GM12891 (cell line): ENCODE measurements at regions not wholly inside any gene's neighbourhood (a gene's known extent, or its start where the extent isn't known, plus 50 kb on each side); places are given as distances from the start of the nearest gene placed in this dataset.
"Not testable (repeated sequence)": the region's sequence is repeated elsewhere in the genome, so short reads cannot be mapped to it uniquely, and the experiment has no call there.

Experiments
- DNase-seq: peaks from one replicate; pipeline ENCODE4 v3.0.0; 2011; ENCODE audit warnings: low spot score; ENCODE audit not compliant: insufficient read length
- FAIRE-seq: peaks from 2 replicates; lab custom pipeline; 2011; peaks lifted over from hg19 to GRCh38; lab: Jason Lieb, UNC
- PAX5 ChIP-seq: IDR thresholded peaks from 2 replicates; pipeline ENCODE4 v1.6.1; 2011; ENCODE audit warnings: low read length, moderate library complexity, mild to moderate bottlenecking; ENCODE audit not compliant: insufficient read depth, severe bottlenecking
- POLR2A ChIP-seq: IDR thresholded peaks from 2 replicates; pipeline ENCODE4 v1.6.1; 2011; ENCODE audit warnings: low read depth, low read length, control low read depth
- POLR2AphosphoS5 ChIP-seq: IDR thresholded peaks from 2 replicates; pipeline ENCODE4 v1.6.1; 2011; ENCODE audit warnings: low read depth, low read length, control low read depth
- POU2F2 ChIP-seq: IDR thresholded peaks from 2 replicates; pipeline ENCODE4 v1.6.1; 2011; ENCODE audit warnings: low read depth, mild to moderate bottlenecking, control low read depth, low read length, moderate library complexity
- SPI1 ChIP-seq: IDR thresholded peaks from 2 replicates; pipeline ENCODE4 v1.6.1; 2011; ENCODE audit warnings: low read depth, low read length, control low read depth
- TAF1 ChIP-seq: IDR thresholded peaks from 2 replicates; pipeline ENCODE4 v1.6.1; 2011; ENCODE audit warnings: low read depth, low read length, control low read depth

GRCh38 chr15:96460106-96460505 is 129.6 kb downstream of the NR2F2 start:
- FAIRE-seq (no peak), DNase-seq (no peak)
- no peak for TF ChIP-seq POU2F2
- TF ChIP-seq SPI1, result no peak
- TF ChIP-seq PAX5, result no peak
- TF ChIP-seq POLR2AphosphoS5, result no peak
- TF ChIP-seq TAF1, result no peak
- TF ChIP-seq POLR2A, result no peak

GRCh38 chr15:96462768-96463750 is 132.6 kb downstream of the NR2F2 start:
- no peak for DNase-seq
- no peak for FAIRE-seq
- TF ChIP-seq SPI1 (no peak), PAX5 (no peak), TAF1 (no peak), POU2F2 (no peak), POLR2AphosphoS5 (no peak), POLR2A (no peak)

GRCh38 chr15:96466389-96466947 is 136.0 kb downstream of the NR2F2 start:
- no peak for FAIRE-seq
- DNase-seq, result no peak
- TF ChIP-seq TAF1 (no peak), SPI1 (no peak), POLR2A (no peak), POLR2AphosphoS5 (no peak), POU2F2 (no peak), PAX5 (no peak)

GRCh38 chr15:96468036-96468435 is 137.5 kb downstream of the NR2F2 start:
- DNase-seq, result no peak
- no peak for FAIRE-seq
- TF ChIP-seq POLR2AphosphoS5, result no peak
- no peak for TF ChIP-seq PAX5
- no peak for TF ChIP-seq SPI1
- no peak for TF ChIP-seq POU2F2

GRCh38 chr15:96470681-96471310 is 140.3 kb downstream of the NR2F2 start:
- no peak for FAIRE-seq
- no peak for TF ChIP-seq PAX5
- no peak for TF ChIP-seq SPI1
- no peak for TF ChIP-seq POLR2AphosphoS5
- TF ChIP-seq TAF1, result no peak
- no peak for TF ChIP-seq POLR2A
- no peak for TF ChIP-seq POU2F2

GRCh38 chr15:96472681-96473080 is 142.2 kb downstream of the NR2F2 start:
- DNase-seq (no peak), FAIRE-seq (no peak)
- TF ChIP-seq SPI1 (no peak), POLR2A (no peak), PAX5 (no peak), POU2F2 (no peak), POLR2AphosphoS5 (no peak), TAF1 (no peak)

More at GRCh38 chr15:96470681-96471310, 140.3 kb downstream of the NR2F2 start:
- DNase-seq, result no peak

GRCh38 chr15:96473556-96473955 is 143.1 kb downstream of the NR2F2 start:
- TF ChIP-seq TAF1, result no peak
- TF ChIP-seq SPI1, result no peak
- no peak for TF ChIP-seq POLR2A
- no peak for TF ChIP-seq POU2F2
- DNase-seq (no peak), FAIRE-seq (no peak)

- FAIRE-seq (no peak), DNase-seq (no peak)
Measured at GRCh38 chr15:96474231-96474664, 143.7 kb downstream of the NR2F2 start.

GRCh38 chr15:96477227-96477626 is 146.7 kb downstream of the NR2F2 start:
- no peak for FAIRE-seq
- no peak for TF ChIP-seq POLR2AphosphoS5
- no peak for TF ChIP-seq POU2F2
- TF ChIP-seq TAF1, result no peak
- no peak for DNase-seq

More at GRCh38 chr15:96474231-96474664, 143.7 kb downstream of the NR2F2 start:
- TF ChIP-seq POLR2A (no peak), PAX5 (no peak), POLR2AphosphoS5 (no peak), SPI1 (no peak), POU2F2 (no peak), TAF1 (no peak)

GRCh38 chr15:96484412-96484811 is 153.9 kb downstream of the NR2F2 start:
- not testable (repeated sequence) for DNase-seq, FAIRE-seq
